ENCODE measurements at regions not wholly inside any gene's neighbourhood (a gene's known extent, or its start where the extent isn't known, plus 50 kb on each side); places are given as distances from the start of the nearest gene placed in this dataset.

GRCh38 chr20:22763257-22763906, 179.0 kb upstream of the FOXA2 start:
- TF ChIP-seq SIN3A (IDR thresholded peaks at IDR 0.05; ENCODE audit: borderline replicate concordance, low read depth, low read length) (no peak), CTCF (IDR thresholded peaks at IDR 0.05) (no peak), POLR2AphosphoS5 (IDR thresholded peaks at IDR 0.05; ENCODE audit: low read depth, low read length) (no peak), MXI1 (IDR thresholded peaks at IDR 0.05; ENCODE audit: low read depth, low read length) (no peak), YY1 (IDR thresholded peaks at IDR 0.05; ENCODE audit: low read depth) (no peak)

All from SK-N-SH (cell line).